Anterior cingulate cortex (tissue), 58 donors: ENCODE measurements at regions not wholly inside any gene's neighbourhood (a gene's known extent, or its start where the extent isn't known, plus 50 kb on each side); places are given as distances from the start of the nearest gene placed in this dataset.

Experiments
- DNase-seq, 58 donors: peaks; one replicate each; lab custom pipeline; 2025; lab: John Stamatoyannopoulos, UW

DNA sequence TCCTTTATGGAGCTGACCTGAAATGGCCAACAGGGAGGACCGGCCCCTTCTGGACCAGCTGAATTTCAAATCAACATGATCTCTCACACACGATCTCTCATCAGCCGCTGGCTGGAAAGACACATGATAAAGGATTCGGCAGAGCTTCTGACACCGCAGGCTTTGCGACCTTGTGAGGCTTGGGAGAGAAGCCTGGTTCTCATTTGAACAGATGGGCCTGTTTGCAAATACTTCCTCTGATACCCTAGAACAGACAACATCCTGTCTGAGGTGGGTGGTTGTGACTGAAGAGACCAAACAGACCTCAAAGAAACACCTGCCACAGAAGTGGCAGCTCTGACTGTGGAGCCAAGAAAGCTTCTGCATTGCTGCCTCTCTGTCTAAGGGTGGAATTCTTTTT, 77.9 kb upstream of the SDK2 start:
- no peak for DNase-seq

DNA sequence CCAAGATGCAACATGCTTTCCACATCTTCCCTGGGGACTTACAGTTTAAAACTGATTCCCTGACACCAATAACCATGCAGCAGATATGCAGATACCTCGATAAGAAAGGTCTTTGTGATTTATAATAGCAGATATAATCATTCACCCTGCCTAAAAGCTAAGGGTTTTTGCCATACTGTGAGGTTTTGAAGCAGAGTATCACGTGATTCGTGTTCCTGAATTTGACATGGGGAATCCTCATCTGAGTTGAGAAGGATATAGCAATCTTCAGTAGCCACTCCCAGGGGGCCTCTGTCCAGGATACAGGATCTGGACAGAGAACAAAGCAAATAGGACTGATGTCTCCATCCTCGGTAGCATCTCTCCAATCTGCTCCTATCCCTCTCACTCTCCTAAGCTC, 79.1 kb upstream of the SDK2 start:
- DNase-seq = no peak

DNA sequence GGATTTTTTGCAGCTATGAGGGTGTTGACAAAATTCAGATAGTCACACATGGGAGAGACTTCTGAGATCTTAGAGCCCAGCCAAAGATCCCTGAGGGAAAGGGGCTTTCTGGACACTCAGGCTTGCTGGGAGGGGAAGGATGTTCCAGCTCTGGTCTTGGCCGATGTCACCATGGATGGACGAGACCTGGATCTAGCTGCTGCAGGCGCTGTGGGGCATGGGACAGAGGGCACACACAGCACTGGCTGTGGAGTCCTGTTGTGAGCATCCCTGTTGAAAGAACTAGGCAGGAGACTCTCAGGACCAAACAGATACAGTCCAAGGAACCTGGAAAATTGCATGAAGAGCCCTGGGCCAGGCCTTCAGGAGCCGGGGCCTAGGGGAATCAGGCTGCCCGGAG, 80.1 kb upstream of the SDK2 start:
- DNase-seq = no peak

DNA sequence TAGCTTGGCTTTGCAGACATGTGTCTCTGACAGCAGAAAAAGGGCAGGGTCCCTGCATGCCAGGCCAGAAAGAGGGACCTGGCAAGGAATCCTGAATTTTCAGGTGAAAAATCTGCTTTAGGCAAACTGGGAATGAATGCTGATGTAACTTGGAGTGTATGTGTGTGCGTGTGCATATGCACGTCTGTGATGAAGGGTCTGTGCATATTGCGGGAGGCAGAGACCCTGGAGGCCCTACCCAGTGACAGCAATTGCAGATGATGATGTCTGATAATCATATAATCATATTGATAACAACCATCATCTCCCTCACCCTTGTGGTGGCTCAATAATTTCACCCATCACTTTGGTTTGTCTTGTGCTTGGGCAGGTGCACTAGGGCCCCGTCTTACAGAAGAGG, 80.7 kb upstream of the SDK2 start:
- DNase-seq = no peak

DNA sequence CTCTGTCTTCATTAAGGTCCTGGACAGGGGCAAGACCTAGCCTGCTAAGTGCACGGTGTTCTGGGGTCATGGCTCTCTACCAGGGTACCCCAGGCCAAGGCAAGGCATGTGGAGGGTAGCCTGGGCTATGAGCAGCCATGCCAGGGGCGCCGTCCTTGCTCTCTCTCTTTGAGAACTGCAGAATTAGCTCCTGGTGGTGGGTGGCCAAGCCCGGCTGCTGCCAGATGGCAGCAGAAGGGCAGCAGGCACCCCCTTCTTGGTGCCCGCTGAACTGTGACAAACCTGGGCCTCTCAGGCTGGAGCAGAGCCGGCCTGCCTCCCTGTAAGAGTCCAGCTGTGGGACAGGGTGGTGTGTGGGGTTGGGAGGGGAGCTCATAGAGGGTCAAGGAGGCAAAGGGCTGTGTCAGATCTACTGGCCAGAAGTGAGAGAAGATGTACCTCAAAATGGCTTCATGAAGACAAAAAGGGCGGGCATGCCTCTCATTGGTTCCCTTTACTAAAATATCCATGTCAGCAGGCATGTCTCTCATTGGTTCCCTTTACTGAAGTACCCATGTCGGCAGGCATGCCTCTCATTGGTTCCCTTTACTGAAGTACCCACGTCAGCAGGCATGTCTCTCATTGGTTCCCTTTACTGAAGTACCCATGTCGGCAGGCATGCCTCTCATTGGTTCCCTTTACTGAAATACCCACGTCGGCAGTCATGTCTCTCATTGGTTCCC, 81.7 kb upstream of the SDK2 start:
- no peak for DNase-seq

DNA sequence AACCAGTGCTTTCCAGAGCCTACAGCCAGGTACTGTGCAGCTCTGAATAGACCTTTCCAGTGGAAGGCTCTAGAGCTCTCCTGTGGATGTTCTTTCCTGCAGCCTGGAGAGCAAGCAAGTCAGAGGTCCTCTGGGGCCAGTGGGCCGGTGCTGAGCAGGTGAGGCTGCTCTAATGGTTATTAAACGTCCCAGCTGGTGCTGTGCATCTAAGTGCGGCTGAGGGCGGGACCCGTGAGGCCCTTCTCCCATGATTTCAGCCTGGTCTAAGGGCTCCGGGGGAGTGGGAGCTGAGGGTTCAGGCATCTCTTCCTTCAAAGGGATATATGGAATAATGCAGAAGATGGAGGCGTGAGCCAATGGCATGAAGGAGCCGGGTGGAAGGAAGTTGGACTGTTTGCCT, 83.7 kb upstream of the SDK2 start:
- DNase-seq = no peak

DNA sequence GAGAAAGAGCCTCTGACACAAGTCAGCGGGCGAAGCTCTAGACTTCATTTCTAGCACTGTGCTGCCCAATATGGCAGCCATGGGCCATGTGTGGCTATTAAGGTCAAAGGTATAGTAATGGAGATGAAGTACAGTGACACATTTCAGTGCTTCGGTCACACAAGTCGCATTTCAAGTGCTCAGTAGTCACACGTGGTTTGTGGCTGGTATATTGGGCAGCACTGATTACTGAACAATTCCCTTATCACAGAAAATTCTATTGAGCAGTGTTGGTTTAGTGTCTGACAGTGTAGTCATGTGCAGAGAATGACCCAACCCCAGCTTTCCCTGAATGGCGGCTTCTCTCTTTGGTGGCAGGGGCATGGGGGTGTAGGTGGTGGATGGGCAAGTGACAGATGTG, 84.9 kb upstream of the SDK2 start:
- no peak for DNase-seq

DNA sequence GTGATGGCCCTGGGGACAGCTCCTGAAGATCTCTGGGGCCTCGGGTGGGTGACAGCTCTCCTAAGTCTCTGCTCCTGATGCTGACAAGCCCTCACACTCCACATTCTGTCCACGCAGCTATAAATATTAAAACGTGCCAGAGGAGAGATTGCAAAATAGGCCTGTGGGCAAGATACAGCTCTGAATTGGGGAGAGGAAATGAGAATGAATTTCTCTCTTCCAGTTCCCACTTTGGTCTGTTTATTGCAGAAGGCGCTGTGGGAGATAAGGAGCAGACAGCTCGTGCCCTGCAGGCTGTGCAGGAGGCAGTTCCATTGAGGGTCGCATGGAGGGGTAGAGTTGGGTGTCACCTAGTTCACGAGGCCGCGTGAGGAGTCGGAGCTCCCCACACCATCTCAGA, 87.5 kb upstream of the SDK2 start:
- no peak for DNase-seq

DNA sequence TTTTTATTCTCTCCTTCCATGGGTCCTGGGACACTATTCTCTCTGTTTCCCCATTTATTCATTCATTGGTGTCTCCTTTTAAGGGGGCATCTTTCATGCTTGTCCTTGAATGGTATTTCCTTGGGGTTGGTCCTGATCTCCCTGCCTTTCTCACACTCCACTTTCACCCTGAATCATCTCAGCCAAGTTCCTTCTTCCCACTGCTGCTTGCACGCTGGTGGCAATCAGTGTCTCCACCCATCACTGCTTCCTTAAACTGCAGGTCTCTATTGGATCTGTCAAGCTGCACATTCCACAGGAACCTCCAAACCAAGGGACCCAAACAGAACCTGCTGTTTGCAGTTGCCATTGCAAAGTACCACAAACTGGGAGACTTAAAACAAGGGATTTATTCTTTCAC, 89.3 kb upstream of the SDK2 start:
- DNase-seq = no peak

DNA sequence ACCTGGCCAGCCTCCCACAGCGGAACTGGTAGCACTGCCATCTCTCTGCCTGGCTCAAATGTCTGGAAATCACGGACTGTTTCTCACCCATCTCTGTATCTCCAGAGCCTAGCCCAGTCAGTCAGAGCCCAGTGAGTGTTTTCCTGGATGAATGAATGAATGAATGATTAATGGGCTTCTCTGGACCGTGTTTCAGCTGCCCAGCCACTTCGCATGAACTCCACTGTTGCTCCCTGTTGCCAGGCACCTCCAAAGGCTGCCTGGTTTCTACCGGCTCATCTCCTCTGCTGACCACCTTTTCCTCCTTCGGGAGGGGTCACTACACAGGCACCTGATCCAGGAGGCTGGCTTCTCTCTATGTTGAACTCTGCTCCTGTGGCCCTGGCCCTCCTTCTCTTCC, 91.0 kb upstream of the SDK2 start:
- no peak for DNase-seq

DNA sequence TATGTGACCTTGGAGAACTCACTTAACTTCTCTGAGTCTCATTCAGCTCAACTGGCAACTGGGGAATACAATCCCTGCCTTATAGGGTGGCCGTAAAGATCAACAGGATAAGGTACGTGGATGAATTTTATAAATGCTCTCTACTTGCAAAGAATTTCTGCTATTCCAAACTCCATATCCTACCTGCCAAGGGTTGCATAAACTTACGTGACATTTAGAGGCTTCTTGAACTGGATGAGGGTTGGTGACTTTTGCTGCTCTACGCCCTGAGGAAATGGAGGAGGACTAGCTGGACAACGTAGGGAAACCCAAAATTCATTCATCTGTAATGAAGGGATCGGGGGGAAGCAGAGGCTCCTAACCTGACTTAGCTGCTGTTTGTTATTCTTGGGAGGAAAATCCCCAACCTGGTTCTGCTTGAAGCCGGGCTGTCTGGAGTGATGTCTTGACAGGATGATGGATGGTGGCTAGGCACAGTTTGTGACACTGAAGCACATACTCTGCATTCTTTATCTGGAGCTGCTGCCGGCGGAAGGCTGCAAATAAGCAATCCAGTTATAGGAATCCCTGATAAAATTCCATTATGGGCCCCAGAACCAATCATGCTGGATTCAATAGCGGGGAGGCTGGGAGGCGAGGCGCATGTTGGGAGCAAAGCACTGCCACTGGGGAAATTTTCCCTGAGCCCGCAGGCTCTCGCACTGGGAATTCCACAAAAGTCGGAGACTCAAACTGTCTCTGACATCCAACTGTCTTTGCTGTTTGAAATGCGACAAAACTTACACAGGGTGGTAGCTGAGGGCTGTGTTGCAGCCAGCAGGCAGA, 94.7 kb upstream of the SDK2 start:
- no peak for DNase-seq

DNA sequence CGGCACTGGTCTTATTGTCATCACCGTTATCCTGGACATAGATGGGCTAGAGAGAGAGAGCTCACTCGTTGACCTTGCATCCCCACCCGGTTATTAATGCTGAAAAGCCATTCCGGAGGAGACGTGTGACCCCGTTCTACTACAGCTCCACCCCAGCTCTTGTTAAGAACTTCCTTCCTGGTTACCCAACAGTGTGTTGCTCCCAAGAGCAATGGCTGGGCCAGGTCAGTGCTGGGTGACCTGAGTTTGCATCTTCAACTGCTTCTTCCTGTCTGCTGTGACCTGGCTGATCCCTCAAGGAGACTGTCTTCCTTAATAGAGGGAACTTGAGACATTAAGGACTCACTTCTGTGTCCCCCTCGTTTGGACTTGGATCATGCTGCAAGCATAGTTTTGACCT, 96.1 kb upstream of the SDK2 start:
- DNase-seq = no peak

DNA sequence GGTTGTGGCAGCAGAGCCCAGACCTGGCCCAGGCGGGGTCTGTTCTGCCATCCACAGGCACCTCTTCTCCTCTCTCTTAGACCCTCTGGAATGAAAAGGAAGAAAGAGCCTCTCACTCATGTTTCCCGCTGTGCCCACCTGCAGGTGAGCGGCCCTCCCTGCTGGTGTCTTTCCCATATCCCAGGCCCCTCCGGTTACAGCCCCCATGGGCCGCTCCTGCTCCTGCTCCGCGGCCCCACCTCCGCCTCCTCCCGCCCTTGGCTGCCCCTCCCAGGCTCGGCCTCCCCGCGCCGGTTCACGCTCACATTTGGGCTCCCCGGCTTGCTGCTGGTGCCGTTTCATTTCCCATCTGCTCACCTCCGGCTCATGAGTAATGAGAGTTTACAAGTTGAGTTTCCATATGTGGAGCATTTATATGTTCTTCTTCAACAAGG, 98.7 kb upstream of the SDK2 start:
- DNase-seq = peak in 1 of 58 donors; percentile 7

DNA sequence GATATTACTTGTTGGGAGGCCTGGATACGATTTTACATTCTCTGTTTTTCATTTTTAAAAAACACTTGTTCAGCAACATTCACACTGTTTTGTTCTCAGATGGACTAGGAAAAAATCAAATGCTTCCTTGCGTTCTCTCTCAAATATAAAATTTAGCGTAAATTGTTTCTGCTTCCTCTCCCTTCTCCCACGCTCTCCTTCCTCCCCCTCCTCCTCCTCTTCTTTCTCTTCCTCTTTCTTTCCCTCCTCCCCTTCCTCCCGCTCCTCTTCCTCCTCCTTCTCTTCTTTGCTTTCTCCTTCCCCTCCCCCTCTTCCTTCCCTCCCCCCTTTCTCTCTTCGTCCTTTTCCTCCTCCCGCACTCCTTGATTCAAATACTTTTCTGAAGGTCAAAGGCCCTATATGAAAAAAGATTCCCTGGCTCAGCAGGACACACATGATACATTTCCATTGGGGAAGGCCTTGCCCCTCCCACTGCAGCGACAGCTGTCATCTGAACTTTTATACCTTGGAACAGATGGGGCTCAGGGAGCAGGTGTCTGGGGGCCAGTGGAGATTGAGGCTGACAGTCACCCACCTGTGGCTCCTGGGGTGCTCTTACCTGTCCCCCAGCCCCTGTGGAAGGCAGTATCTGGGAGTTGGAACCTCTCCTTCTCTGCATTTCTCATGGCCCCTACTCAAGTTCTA, 99.4 kb upstream of the SDK2 start:
- no peak for DNase-seq

DNA sequence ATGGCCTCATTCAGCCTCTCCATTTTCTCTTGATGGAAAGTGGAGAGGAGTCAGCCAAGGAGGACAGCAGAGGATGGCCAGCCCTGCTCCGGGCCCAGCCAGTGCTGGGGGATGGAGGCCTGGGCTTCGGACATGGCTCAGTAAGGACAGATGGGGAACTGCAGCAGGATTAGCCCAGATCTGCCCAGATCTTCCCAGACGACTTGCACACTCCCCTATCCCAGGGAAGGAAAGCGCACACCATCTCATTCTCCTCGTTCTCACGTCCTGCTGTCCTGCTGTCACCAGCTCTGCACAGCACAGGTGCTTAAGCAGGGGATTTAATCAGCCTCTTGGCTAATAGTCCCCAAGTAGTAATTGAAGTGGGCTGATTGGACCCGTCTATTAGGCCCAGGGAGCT, 100.2 kb upstream of the SDK2 start:
- DNase-seq = no peak

DNA sequence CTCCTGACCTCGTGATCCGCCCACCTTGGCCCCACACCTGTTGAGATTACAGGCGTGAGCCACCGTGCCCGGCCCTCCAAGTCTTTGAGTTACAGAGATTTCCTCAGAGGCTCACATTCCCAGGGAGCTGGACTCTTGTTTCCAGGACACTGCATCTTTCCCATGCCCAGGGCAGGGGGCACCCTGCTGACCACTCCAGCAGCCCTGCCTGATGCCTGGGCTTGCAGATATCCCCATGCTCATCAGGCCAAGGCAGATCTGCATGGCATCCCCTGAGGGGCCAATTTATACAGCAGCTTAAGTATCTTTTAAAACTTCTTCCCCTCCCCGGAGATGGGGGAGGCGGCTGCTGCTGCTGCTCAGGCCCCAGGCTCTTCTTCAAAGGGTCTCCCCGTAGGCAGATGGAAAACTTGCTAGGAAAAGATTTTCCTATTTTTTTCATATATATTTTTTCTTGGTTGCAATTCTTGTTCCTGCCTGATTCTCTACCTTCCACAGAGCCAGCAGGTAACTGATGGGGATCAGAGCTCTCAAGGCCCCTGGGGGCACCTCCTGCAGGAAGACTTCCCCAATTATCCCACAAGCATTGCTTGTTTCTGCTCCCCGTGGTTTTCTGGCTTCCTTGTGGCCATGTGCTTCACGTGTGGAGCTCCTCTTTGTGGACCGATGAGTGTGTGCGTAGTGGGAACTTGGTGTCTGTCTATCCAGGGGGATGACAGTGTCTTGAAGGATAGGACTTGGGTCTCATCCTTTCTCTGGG, 102.2 kb upstream of the SDK2 start:
- DNase-seq = no peak

DNA sequence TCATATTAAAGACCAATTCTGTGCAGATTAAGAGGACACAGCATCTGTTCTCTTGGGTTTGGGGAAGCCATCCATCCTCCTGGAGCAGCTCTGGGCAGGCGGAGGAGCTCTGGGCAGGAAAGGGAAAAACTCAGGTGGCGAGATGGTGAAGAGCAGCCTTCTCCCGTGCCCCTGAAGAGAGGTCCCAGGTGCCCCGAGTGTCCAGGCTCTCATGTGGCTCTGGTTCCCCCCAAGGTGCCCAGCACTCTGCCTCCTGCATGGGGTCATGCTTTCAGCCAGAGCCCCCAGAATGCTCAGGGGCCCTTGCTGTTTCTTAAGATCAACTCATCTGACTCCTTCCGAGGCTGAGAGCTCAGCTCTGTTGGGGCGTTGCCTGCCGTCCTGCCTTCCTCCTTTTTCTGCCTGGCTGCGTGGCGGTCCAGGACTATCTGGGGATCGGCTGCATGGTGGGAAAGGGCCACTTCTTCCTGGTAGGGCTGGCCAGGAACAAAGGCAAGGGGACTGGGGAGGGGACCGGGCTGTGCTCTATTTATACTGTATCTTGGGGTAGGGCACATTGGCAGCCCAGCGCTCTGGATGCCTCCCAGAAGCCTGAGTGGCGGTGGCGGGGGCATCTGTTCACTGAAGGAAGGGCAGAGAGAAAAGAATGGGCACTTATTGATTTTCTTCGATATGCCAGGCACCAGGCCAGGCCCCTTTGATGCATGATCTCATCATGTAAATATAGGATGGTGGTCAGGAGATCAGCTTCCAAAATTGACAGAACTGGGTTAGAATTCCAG, 103.2 kb upstream of the SDK2 start:
- DNase-seq = no peak

DNA sequence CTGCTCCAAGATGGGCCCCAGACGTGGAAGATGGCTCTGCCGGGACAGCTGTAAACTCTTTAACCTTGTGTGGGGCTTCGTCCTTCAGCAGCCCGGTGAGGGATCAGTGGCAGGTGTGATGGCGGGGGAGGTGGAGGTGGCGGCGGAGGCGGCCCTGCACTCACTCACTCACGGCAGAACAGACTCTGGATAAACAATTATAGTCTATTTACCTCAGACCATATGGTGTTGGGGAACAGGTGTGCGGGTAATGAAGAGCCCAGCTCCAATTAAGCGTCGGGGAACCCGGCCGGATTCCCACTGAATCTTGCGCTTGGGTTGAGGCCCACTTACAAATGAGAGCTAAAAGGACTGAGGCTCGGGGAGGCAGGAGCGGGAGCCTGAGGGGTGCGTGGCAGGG, 104.3 kb upstream of the SDK2 start:
- DNase-seq = no peak

DNA sequence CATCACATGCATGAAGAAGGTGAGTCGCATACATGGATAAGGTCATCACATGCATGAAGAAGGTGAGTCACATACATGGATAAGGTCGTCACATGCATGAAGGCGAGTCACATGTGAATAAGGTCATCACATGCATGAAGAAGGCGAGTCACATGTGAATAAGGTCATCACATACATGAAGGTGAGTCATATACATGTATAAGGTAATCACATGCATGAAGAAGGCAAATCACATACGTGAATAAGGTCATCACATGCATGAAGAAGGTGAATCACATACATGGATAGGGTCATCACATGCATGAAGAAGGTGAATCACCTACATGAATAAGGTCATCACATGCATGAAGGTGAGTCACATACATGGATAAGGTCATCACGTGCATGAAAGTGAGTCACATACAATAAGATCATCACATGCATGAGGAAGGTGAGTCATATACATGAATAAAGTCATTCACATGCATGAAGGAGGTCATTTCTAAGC, 105.1 kb upstream of the SDK2 start:
- no peak for DNase-seq
